Omental fat pad (tissue), 3 donors: ENCODE measurements at regions not wholly inside any gene's neighbourhood (a gene's known extent, or its start where the extent isn't known, plus 50 kb on each side); places are given as distances from the start of the nearest gene placed in this dataset.

Source experiments
- ATAC-seq: fragments of 150-250 bp; one replicate; pipeline ENCODE4 v1.9.1; 2016; ENCODE audit warnings: mild to moderate bottlenecking, moderate library complexity; ENCODE audit not compliant: low FRiP score
- DNase-seq: peaks from one replicate; pipeline ENCODE4 v3.0.0-alpha.2; 2019; ENCODE audit warnings: low spot score
- CTCF ChIP-seq, 3 donors: fragments of 450-650 bp; IDR thresholded peaks; one replicate each; pipeline ENCODE4 v1.5.1; 2016 to 2017; ENCODE audit warnings: antibody characterized with exemption in 3 of 3, mild to moderate bottlenecking in 3 of 3, moderate library complexity in 2 of 3

- DNase-seq (no peak), ATAC-seq (no peak)
- TF ChIP-seq CTCF (IDR thresholded peaks at IDR 0.05) = no peak
These were observed 105.4 kb upstream of the MAP4K3 start for GRCh38 chr2:39542523-39542922.

- no peak for TF ChIP-seq CTCF (IDR thresholded peaks at IDR 0.05)
- ATAC-seq (no peak), DNase-seq (no peak)
These were observed 108.9 kb upstream of the MAP4K3 start for GRCh38 chr2:39545957-39546356.

- no peak for DNase-seq
- TF ChIP-seq CTCF (IDR thresholded peaks at IDR 0.05) = no peak
- ATAC-seq = no peak
These were observed 109.3 kb upstream of the MAP4K3 start for GRCh38 chr2:39546409-39546808.

GRCh38 chr2:39546937-39547336 is 109.9 kb upstream of the MAP4K3 start:
- DNase-seq (no peak), ATAC-seq (no peak)
- TF ChIP-seq CTCF (IDR thresholded peaks at IDR 0.05) = no peak

GRCh38 chr2:39547811-39548719 is 111.0 kb upstream of the MAP4K3 start:
- no peak for TF ChIP-seq CTCF (IDR thresholded peaks at IDR 0.05)
- ATAC-seq (no peak), DNase-seq (no peak)

GRCh38 chr2:39549000-39549399 is 111.9 kb upstream of the MAP4K3 start:
- DNase-seq = no peak
- no peak for ATAC-seq
- no peak for TF ChIP-seq CTCF (IDR thresholded peaks at IDR 0.05)
